HG02759 (cell line): ENCODE measurements at regions not wholly inside any gene's neighbourhood (a gene's known extent, or its start where the extent isn't known, plus 50 kb on each side); places are given as distances from the start of the nearest gene placed in this dataset.
"Not testable (repeated sequence)": the region's sequence is repeated elsewhere in the genome, so short reads cannot be mapped to it uniquely, and the experiment has no call there.

Source experiments
- ATAC-seq: cut with Tn5 transposase; IDR thresholded peaks from one replicate; pipeline ENCODE4 v1.9.1; 2021; ENCODE audit warnings: mild to moderate bottlenecking, moderate library complexity; ENCODE audit not compliant: unreplicated experiment

GRCh38 chr13:90565985-90566713 is 781.3 kb upstream of the MIR17HG start:
- no peak for ATAC-seq

GRCh38 chr13:90568165-90568564 is 779.3 kb upstream of the MIR17HG start:
- ATAC-seq = no peak

- ATAC-seq = no peak
These were observed 771.4 kb upstream of the MIR17HG start for GRCh38 chr13:90576067-90576466.

- ATAC-seq = no peak
These were observed 769.8 kb upstream of the MIR17HG start for GRCh38 chr13:90577726-90578125.

GRCh38 chr13:90585392-90585791 is 762.1 kb upstream of the MIR17HG start:
- no peak for ATAC-seq

GRCh38 chr13:90591260-90591926 is 756.1 kb upstream of the MIR17HG start:
- ATAC-seq = no peak

- ATAC-seq = no peak
These were observed 755.6 kb upstream of the MIR17HG start for GRCh38 chr13:90591927-90592268.

- no peak for ATAC-seq
These were observed 754.5 kb upstream of the MIR17HG start for GRCh38 chr13:90592943-90593342.

- no peak for ATAC-seq
These were observed 752.8 kb upstream of the MIR17HG start for GRCh38 chr13:90594681-90595080.

- no peak for ATAC-seq
These were observed 741.8 kb upstream of the MIR17HG start for GRCh38 chr13:90605664-90606063.

- not testable (repeated sequence) for ATAC-seq
These were observed 740.6 kb upstream of the MIR17HG start for GRCh38 chr13:90606921-90607320.

GRCh38 chr13:90612391-90612790 is 735.1 kb upstream of the MIR17HG start:
- no peak for ATAC-seq

- no peak for ATAC-seq
These were observed 734.3 kb upstream of the MIR17HG start for GRCh38 chr13:90613076-90613795.

GRCh38 chr13:90615236-90615635 is 732.3 kb upstream of the MIR17HG start:
- no peak for ATAC-seq

- no peak for ATAC-seq
These were observed 731.7 kb upstream of the MIR17HG start for GRCh38 chr13:90615767-90616166.

- no peak for ATAC-seq
These were observed 729.4 kb upstream of the MIR17HG start for GRCh38 chr13:90618133-90618532.

- no peak for ATAC-seq
These were observed 724.9 kb upstream of the MIR17HG start for GRCh38 chr13:90622541-90622940.

- no peak for ATAC-seq
These were observed 724.0 kb upstream of the MIR17HG start for GRCh38 chr13:90623318-90624011.

- no peak for ATAC-seq
These were observed 719.7 kb upstream of the MIR17HG start for GRCh38 chr13:90627813-90628212.

- no peak for ATAC-seq
These were observed 719.0 kb upstream of the MIR17HG start for GRCh38 chr13:90628471-90628870.

- ATAC-seq = no peak
These were observed 716.8 kb upstream of the MIR17HG start for GRCh38 chr13:90630716-90631115.
